ENCODE measurements at regions not wholly inside any gene's neighbourhood (a gene's known extent, or its start where the extent isn't known, plus 50 kb on each side); places are given as distances from the start of the nearest gene placed in this dataset.

DNA sequence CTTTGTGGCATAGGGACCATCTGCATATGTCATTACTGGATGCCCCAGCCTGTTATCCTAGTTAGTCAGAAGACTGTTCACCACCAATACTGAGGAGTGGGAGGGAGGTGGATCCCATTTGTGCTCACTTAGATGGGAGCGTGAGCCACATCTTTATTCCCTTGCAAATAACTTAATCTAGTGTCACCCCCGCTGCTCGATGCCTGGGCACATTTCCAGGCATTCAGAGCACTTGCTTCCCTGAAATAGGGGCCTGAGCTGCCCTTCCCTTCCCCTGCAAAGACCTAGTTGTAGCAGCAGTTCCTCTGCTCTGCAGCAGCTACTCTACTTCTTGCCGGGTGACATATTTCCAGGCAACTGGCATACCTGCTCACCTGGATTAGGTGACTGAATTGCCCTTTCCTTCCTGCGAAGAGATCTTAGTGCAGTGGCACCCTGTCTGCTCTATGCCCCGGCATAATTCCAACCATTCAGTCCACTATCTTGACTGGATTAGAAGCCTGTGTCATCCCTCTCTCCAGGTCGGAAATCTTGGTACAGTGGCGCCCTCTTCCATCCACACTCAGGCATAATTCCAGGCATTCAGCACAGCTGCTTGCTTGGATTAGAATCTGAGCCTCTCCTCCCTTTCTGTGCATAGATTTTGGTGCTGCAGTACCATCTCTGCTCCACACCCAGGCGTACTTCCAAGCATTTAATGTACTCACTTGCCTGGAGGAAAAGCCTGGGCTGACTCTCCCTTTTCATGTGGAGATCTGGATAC, 1389.1 kb upstream of the TMEFF2 start:
- DNase-seq, result no peak

DNA sequence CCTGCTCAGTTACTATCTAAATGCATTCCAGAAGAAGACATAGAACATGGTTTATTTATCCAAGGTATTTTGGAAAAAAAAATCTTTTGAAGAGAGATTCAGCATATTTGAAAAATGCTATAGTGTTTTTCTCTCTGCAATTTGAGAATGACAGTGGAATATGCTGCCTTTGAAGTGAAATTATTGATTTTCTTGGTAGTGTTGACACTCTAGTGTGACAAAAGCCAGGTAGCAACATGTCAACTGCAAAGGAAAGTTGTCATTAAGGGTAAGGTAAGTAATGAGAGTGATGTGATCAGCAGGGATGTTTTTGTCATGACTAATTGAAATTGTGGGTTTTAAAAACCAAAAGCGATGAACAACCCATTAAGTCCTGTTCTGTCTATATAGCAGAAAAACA, 1387.1 kb upstream of the TMEFF2 start:
- DNase-seq, result no peak

DNA sequence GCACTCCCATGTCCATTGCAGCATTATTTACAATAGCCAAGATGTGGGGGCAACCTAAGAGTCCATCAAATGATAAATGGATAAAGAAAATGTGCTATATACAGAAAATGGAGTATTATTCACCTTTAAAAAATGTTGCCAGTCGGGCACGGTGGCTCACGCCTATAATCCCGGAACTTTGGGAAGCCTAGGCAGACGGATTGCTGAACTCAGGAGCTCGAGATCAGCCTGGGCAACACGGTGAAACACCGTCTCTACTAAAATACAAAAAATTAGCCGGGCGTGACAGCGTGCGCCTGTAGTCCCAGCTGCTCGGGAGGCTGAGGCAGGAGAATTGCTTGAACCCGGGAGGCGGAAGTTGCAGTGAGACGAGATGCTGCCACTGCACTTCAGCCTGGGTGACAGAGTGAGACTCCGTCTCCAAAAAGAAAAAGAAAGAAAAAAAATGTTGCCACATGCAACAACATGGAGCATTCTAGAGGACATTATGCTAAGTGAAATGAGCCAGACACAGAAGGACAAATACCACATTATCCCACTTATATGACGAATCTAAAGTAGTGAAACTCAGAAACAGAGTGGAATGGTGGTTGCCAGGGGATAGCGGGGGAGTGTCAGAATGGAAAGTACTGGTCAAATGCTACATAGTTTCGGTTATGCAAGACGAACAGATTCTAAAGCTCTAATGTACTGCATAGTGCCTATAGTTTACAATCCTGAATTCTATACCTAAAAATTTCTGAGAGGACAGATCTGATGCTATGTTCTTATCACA, 1385.6 kb upstream of the TMEFF2 start:
- DNase-seq, result no peak

DNA sequence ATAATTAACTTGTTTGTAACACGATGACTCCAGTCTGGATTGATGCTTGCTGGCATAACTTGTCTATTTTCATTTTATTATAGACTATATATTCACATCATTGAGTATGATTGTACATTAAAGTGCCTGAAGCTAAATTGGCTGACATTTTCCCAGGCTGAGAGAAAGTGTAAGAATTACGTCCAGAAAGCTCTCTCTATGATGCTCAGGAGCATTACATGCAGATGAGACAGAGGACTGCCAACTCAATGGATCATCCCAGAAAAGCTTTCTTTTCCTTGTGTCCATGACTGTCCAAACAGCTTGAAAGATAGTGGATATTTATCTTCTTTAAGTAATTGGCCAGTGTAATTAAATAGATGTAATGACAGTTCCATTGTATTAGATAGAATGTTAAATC, 1372.2 kb upstream of the TMEFF2 start:
- DNase-seq, result no peak

DNA sequence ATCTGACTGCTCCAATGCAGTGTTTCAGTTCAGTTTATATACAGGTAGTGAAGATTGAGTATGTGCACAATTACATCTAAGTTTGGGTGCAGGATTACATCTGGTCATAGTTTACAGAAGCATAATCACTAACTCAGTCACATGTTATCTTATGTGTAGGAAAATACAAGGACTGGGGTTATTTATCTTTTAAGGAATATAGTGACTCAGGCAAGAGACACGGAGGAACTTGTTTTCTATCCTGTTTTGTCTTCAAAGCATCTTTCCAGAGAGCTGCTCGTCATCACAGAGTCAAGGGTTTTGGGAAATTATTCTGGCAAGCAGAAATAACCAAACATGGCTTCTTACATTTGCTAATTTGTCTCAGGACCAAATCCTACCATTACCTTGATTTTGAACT, 1371.5 kb upstream of the TMEFF2 start:
- no peak for DNase-seq

DNA sequence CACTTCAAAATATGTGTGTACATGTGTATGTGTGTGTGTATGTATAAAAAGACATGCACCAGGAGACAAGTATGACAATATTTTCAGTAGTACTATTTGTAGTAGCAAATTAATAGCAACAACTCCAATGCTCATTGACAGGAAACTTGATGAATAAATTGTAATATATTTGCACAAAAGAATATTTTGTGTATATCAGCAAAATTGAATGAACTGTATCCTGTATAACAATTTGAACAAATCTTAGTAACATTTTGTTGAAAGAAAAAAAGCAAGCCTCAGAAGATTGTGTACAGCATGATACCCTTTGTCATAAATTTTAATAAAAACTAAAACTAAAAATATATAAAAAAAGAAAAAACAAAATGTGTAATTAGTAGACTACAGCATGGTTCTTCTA, 1367.3 kb upstream of the TMEFF2 start:
- no peak for DNase-seq

DNA sequence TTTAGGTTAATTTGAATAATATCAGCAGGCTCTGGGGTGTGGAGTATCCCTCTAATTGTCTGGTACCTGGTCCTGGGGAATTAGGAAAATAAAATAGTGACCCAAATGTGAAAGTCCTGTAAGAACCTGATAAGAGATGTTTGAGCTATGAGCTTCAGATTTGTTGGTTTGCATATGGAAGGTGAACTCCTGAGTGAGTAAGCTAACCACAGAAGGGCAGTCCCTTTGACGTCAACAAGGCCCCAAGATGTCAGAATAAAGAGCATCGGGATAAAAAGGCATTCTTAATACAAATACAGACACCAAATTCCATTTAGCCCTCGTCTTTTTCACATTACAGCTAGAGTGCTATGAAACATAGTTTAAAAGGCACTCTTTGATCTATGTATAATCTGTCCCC, 1366.3 kb upstream of the TMEFF2 start:
- DNase-seq, result no peak

DNA sequence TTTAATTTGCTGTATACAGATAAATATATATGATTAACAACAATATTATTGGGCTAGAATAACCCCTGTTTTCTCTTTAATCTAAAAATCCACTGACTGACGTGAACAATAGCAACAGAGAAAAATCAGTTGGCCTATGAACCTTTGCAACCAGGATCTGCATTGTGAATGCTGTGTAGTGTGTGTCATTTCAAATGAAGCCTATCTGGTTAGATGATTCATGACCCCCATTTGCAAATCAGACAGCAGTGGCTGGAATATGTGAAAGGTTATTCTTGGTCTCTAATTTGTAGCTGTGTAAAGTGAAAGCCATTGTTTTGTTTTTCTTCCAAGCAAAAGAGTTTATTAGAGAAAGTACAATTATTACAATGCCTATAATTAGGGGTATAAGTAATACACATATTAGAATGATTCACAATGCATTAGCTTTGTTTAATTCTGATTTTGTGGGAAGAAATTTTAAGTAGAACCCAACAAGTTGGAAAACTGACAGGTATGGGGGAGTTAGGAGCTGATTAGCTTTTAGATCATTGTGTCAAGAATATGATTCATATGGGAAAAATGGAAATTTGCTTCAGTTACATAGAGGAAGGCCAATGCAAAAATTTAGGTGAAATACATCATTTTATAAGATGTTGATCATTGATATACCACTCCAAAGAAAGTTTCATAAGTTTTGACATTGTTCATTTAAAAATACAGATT, 1362.2 kb upstream of the TMEFF2 start:
- DNase-seq, result no peak

DNA sequence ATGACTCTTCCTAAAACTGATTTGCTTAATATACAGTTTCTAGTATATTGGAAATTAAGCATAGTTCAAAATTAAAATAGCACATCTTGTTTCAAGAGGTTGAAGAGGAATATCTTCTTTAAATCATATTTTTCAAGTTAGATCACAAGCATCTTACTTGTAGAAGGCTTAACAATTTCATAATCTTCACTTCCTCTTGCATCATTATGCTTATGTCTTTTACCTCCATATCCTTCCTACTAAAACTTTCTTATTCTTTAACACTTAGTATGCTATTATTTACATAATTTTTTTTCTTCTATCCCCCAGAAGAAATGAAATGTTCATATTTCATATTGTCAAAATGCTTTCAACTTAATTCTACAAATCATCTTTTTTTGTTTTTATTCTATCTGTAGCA, 1354.9 kb upstream of the TMEFF2 start:
- DNase-seq, result no peak

DNA sequence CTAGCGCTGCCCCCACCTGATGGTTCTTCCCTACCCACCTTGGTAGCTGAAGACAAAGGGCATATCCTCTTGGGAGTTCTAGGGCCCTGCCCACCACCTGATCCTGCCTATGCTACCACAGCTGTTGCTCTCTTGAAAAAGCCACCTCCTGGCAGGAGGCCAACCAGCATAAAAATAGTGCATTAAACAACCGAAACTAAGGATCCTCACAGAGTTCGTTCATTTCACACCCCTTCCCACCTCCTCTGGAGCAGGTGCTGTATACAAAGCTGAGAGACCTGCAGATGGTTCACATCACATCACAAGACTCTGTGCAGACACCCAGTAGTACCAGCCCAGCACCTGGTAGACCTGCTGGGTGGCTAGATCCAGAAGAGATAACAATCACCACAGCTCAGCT, 1348.0 kb upstream of the TMEFF2 start:
- no peak for DNase-seq

DNA sequence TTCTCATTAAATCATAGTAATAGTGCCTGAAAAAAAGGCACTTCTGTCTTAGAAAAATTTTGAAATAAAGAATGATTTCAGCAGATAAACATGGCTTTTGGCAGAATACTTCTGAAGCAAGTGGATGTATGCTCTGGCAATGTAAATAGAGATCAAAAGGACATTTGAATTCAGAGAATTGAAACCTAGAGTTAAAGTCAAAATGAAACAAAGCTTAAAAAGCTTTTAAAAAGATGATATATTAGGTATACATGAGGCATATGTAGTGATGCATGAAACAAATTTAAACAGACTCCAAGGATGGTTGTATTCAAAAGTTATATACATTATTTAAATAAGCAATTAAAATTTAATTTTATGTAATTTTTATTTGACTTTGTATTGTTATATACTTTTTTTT, 1344.5 kb upstream of the TMEFF2 start:
- no peak for DNase-seq

DNA sequence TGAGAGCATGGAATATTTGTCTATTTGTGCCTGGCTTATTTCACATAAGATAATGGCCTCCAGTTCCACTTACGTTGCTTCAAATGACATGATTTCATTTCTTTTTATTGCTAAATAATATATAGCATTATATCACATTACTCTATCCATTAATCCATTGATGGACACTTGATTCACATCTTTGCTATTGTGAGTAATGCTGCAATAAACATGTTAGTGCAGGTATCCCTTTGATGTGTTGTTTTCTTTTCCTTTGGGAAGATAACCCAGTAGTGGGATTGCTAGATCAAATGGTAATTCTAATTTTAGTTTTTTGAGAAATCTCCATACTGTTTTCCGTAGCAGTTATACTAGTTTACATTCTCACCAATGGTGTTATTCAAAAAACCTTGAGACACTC, 1343.3 kb upstream of the TMEFF2 start:
- DNase-seq, result no peak

DNA sequence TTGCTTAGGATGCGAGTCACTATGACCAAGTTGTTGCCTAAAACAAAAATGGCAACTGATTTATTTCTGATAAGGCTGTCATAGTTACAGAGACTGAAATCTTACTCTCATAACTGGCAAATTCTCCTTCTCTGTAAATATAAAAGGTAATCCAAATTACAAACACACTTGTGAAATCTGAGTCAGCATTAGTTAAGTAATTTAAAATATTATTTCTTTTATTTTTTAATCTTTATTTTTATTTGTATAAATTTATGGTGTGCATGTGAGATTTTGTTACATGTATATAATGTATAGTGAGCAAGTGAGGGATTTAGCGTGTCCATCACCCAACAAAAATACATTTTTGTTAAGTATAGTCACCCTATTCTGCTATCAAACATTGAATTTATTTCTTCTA, 1342.8 kb upstream of the TMEFF2 start:
- DNase-seq, result no peak

DNA sequence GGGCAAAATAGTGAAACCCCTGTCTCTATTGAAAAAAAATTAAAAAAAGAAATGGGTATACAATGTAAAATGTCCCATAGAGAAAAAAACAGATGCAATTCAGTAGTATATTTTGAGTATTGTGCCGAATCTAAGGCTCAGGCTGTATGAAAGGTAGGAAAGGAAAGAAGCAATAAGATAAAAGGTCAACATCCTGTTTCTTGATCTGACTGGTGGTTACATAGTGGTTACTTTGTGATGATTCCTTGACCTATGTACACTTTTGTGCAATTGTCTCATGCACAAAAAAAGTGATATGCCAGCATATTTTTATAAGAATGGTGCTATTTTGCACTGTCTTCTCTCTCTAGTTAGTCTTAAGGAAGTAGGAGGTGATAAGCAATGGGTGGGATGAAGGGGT, 1333.7 kb upstream of the TMEFF2 start:
- DNase-seq, result no peak

DNA sequence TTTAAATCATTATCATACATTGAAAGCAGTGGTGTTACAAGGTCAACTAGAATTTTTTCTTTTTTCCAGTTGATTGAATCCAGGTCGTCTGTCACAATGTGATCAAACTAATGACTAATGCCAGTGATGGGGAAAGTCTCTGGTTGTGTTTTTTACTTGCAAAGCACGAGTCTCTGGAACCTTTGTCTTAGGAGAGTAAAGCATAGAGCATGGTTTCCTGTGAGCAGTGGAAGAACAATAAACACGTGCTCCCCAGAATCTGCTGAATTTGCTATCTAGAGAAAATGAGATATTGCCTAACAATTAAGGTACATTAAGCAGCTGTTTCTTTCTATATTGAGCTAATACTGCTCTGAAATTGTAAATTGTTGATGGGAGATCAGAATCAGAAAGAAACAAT, 1332.4 kb upstream of the TMEFF2 start:
- no peak for DNase-seq

DNA sequence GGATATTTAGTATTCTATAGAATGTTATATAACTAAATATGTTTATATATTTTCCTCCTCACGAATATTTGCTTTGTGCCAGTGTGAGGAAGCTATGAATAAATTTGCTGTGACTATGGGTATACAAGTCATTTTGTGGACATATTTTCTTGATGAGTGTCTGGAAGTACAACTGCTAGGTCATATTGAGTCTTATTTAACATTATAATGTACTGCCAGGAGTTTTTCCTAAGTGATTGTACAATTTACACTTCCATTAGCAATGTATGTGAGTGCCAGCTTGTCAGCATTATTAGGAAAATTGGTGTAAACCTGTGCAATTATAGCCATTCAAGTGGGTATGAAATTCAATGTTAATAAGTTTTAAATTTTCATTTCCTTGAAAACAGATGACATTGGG, 1328.9 kb upstream of the TMEFF2 start:
- no peak for DNase-seq

DNA sequence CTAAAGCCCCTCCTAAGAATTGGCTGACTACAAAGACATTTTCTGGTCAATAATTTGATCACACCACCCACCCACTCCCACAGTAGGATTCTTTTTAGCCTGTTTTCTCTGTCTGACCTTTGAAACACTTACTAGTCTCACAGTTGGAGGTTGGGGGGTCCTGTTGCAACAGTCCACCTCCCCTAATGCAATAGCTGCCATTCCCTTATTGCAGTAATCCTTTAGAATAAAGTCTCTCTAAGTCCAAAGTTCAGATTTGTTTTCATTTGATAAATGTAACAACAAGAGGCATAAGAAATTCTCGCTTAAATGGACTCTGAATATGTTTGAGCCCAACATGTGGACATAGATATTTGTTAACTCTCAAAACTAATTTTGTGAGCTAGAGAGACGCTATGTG, 1326.8 kb upstream of the TMEFF2 start:
- no peak for DNase-seq

DNA sequence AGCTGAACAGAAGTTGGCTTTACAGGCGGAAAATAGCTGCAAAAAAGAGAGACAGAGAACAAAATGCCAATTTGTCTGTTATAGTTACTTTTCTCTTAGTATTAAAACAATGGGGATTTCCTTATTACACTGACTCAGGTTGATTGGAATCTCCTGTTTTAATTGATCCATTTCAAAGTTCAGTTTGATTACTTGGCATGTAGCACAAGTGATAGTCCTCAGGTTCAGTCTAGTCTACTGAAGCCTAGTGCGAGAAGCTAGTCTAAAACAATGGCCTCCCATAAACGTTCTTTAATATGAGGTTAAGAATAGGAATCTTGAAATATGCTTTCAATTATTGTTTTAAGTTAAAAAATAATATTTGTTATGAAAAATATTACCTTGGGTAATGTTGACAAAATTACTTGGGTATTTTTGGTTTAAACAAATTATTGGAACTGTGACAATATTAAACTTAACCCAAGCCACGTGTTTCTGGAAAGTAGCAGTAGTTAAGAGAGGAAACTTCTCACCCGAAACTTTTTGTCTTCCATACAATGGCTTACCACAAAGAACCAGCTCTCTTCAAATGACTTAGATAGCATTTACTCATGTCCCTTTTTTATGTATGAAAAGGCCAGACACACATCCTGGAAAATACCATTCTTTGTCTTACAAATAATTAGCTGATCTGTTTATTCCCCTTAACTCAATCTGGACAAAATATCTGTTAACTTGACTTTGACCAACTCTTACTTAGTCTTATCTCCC, 1326.2 kb upstream of the TMEFF2 start:
- no peak for DNase-seq

DNA sequence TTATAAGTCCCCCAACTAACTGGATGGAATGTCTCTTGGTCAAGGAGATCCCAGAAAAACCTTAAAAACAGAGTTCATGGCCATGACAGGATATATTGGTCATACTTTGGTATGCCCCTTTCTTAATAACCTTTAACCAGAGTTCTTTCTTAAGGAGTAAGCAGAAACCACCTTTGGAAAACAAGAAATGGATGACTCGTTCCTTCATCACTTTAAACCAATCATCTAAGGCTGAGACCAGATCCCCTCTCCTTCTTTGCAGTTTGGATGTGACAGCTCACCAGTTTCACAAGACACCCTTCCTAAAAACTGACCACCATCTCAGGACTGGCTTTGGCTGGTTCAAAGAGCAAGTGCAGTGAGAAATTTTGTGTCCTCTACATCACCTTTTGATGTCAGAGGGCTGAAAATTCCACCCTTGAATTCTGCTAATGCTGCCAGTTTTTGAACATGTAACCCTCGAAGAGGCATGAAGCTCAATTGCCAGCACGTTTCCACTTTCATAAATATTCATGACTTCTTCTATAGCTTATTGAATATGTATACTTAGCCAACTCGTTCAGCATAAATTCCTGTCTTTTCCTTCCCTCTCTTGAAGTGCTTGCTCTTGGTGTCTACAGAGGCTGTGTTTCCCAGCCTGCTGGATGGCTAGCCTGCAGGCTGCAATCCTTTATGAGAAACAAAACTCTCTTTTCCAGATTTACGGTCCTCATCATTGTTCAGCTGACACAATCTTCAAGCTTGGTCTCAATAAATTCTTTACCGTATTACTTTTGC, 1323.5 kb upstream of the TMEFF2 start:
- no peak for DNase-seq

DNA sequence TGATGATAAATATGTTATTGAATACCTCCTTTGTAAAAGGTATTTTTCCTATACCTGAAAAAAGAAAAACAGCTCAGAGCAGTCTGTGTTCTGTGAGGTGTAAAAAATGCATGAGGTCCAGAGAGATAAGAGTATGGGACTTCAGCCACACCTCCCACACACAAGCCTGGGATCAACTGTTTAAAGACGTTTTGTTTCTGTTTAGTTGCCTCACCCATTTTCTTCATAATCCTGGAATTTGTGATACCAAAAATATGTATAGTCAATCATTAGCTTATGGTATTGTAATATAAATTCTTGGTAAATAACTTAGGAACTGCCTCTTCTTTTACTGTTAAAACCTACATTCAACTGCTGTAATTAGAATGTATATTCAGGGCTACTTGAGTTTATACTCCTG, 1322.9 kb upstream of the TMEFF2 start:
- no peak for DNase-seq

DNA sequence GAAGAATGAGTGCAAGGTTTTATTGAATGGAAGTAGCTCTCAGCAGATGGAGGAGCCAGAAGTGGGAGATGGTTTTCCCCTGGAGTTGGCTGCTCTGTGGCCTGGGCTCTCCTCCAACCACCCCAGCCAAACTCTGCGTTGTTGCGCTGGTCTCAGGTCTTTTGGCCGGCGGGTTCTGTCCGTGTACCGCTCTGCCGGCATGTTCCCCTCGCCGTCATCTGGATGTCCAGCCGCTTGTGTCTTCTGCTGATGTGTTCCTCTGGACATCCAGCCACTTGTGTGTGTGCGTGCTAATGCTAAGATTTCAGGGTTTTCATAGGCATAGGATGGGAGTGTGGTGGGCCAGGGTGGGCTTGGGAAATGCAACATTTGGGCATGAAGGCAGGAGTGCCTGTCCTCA, 1311.3 kb upstream of the TMEFF2 start:
- DNase-seq, result no peak

DNA sequence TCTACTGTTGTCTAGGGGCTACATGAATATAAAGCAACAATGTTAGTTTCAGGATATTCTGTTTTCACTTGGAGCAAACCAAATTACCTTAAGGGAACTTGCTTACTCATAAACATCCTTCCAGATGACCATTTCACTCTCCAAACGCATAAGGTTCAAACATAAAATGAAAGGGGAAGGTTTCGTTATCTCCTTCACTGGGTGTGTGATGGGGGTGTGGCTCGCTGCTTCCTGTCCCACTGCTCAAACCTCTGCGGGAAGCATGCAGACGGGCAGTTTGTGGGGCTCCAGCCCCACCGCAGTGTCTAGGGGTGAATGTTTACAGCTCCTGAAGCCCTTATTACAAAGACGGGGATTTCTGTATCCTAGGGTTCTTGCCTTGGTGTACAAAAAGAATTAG, 1310.9 kb upstream of the TMEFF2 start:
- no peak for DNase-seq

Measured in central memory CD4-positive, alpha-beta T cell (primary cell).